Neuronal stem cell (in vitro differentiated cells): ENCODE measurements at regions not wholly inside any gene's neighbourhood (a gene's known extent, or its start where the extent isn't known, plus 50 kb on each side); places are given as distances from the start of the nearest gene placed in this dataset.

Experiments used
- DNase-seq: peaks from one replicate; pipeline ENCODE4 v3.0.0-alpha.2; 2013; ENCODE audit warnings: low spot score
- H2AFZ ChIP-seq: one replicate; pipeline ENCODE4 v1.6.1; 2013; ENCODE audit warnings: mild to moderate bottlenecking, low read length, inconsistent platforms
- H2AK5ac ChIP-seq: 2 replicates; pipeline ENCODE4 v1.6.1; 2013; ENCODE audit warnings: low read depth, mild to moderate bottlenecking, inconsistent platforms, low read length, moderate library complexity, mixed read lengths
- H2BK120ac ChIP-seq: 2 replicates; pipeline ENCODE4 v1.6.1; 2013; ENCODE audit warnings: low read depth, mild to moderate bottlenecking, inconsistent platforms, low read length, moderate library complexity, mixed read lengths
- H2BK12ac ChIP-seq: one replicate; pipeline ENCODE4 v1.6.1; 2013; ENCODE audit warnings: low read length, inconsistent platforms
- H2BK15ac ChIP-seq: 2 replicates; pipeline ENCODE4 v1.6.1; 2013; ENCODE audit warnings: mild to moderate bottlenecking, low read length, inconsistent platforms, mixed read lengths
- H2BK5ac ChIP-seq: one replicate; pipeline ENCODE4 v1.6.1; 2013; ENCODE audit warnings: inconsistent platforms, mild to moderate bottlenecking, low read length, moderate library complexity
- H3K14ac ChIP-seq: one replicate; pipeline ENCODE4 v1.6.1; 2013; ENCODE audit warnings: low read length, inconsistent platforms
- H3K18ac ChIP-seq: 2 replicates; pipeline ENCODE4 v1.6.1; 2013; ENCODE audit warnings: low read length, inconsistent platforms
- H3K23ac ChIP-seq: 2 replicates; pipeline ENCODE4 v1.6.1; 2013; ENCODE audit warnings: low read depth, mild to moderate bottlenecking, mixed read lengths, low read length, inconsistent platforms; ENCODE audit not compliant: poor library complexity
- H3K27ac ChIP-seq: replicated peaks from 3 replicates; pipeline ENCODE4 v1.5.1; 2013; ENCODE audit warnings: low read length, inconsistent platforms
- H3K27me3 ChIP-seq, 3 experiments: 2 replicates each; pipeline ENCODE4 v1.6.1; 2013; ENCODE audit warnings: low read length in 3 of 3, mild to moderate bottlenecking in 2 of 3, inconsistent platforms in 1 of 3, low read depth in 1 of 3, mixed read lengths in 1 of 3, moderate library complexity in 1 of 3; ENCODE audit not compliant: control insufficient read depth in 3 of 3, insufficient read depth in 3 of 3
- H3K36me3 ChIP-seq, 2 donors: replicated peaks in 1 of 2; 2 replicates each; pipeline ENCODE4 v1.6.1; 2013; ENCODE audit warnings: low read length in 2 of 2; ENCODE audit not compliant: control insufficient read depth in 2 of 2, insufficient read depth in 2 of 2
- H3K4ac ChIP-seq: 2 replicates; pipeline ENCODE4 v1.6.1; 2013; ENCODE audit warnings: inconsistent platforms, mild to moderate bottlenecking, low read length, moderate library complexity
- H3K4me1 ChIP-seq, 2 donors: 1 replicate in 1 of 2; 2 replicates in 1 of 2; pipeline ENCODE4 v1.6.1; 2013; ENCODE audit warnings: low read length in 2 of 2, low read depth in 1 of 2; ENCODE audit not compliant: control insufficient read depth in 2 of 2, insufficient read depth in 1 of 2
- H3K4me2 ChIP-seq: one replicate; pipeline ENCODE4 v1.6.1; 2013; ENCODE audit warnings: mild to moderate bottlenecking, low read length, inconsistent platforms; ENCODE audit not compliant: insufficient read depth, poor library complexity, severe bottlenecking
- H3K4me3 ChIP-seq, 2 donors: 2 replicates each; pipeline ENCODE4 v1.5.1; 2013; ENCODE audit warnings: low read length in 2 of 2, mild to moderate bottlenecking in 2 of 2, inconsistent platforms in 1 of 2, moderate library complexity in 1 of 2
- H3K79me1 ChIP-seq: one replicate; pipeline ENCODE4 v1.6.1; 2013; ENCODE audit warnings: low read depth, mild to moderate bottlenecking, inconsistent platforms, low read length, moderate library complexity
- H3K9ac ChIP-seq: one replicate; pipeline ENCODE4 v1.6.1; 2013; ENCODE audit warnings: mild to moderate bottlenecking, low read depth, low read length, inconsistent platforms; ENCODE audit not compliant: poor library complexity
- H3K9me3 ChIP-seq, 2 donors: replicated peaks in 1 of 2; 2 replicates each; pipeline versions ENCODE3 to v1.6.1; 2013; ENCODE audit warnings: low read length in 2 of 2, mild to moderate bottlenecking in 2 of 2, inconsistent platforms in 1 of 2, low read depth in 1 of 2, mixed read lengths in 1 of 2, moderate library complexity in 1 of 2; ENCODE audit not compliant: control insufficient read depth in 2 of 2, insufficient read depth in 1 of 2
- H4K8ac ChIP-seq: one replicate; pipeline ENCODE4 v1.6.1; 2013; ENCODE audit warnings: low read depth, mild to moderate bottlenecking, inconsistent platforms, low read length, moderate library complexity
- H4K91ac ChIP-seq: one replicate; pipeline ENCODE4 v1.6.1; 2013; ENCODE audit warnings: low read length, low read depth, mild to moderate bottlenecking, inconsistent platforms; ENCODE audit not compliant: poor library complexity
- WGBS, 2 donors: extraction: QIAGEN DNeasy Blood & Tissue Kit; methylation state at CpG; one replicate each; pipeline ENCODE4 v1.1.7; 2013; ENCODE audit warnings: missing lambda C conversion rate in 2 of 2, mixed read lengths in 1 of 2; ENCODE audit not compliant: insufficient read length in 2 of 2, insufficient replicate concordance in 1 of 2; ENCODE audit errors: extremely low coverage in 2 of 2; 5-methylcytosine and 5-hydroxymethylcytosine counted together

DNA sequence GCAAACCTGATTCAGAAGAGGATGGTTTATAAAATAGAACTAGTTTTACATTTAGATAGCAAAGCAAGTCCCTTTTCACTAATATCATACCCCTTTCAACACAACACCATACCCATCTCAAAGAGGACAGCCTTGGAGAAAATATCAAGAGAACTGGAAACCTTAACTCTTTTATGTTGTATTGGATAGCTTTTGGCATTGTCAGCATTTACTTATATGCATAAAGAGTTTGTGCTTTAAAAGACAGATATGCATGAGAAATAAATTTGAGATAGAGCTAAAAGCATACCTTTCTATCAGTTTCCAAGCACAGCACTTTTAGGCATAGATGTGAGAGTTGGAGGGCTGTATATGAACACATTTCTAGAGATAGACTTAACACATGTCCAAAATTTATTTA, 799.3 kb upstream of the ACO1 start:
- Histone ChIP-seq H2BK15ac (no peak overlapping the region), H2AFZ (no peak overlapping the region), H3K36me3 (no peaks in the 10 kb centered on the region), H3K9me3 (no peaks in the 10 kb centered on the region), H4K91ac (no peak overlapping the region), H3K4me3 (no peak overlapping the region), H3K79me1 (peaks cover 1% of the 10 kb centered on the region), H3K4me2 (no peak overlapping the region), H2BK120ac (no peak overlapping the region), H2BK12ac (no peak overlapping the region), H3K18ac (no peak overlapping the region), H3K27me3 (no peaks in the 10 kb centered on the region), H3K4me1 (no peaks in the 10 kb centered on the region), H3K27ac (no peak overlapping the region), H3K23ac (no peak overlapping the region), H3K14ac (no peak overlapping the region), H2AK5ac (no peak overlapping the region), H3K9ac (no peak overlapping the region), H2BK5ac (no peak overlapping the region), H4K8ac (no peak overlapping the region), H3K4ac (no peak overlapping the region)
- DNase-seq: no peak

DNA sequence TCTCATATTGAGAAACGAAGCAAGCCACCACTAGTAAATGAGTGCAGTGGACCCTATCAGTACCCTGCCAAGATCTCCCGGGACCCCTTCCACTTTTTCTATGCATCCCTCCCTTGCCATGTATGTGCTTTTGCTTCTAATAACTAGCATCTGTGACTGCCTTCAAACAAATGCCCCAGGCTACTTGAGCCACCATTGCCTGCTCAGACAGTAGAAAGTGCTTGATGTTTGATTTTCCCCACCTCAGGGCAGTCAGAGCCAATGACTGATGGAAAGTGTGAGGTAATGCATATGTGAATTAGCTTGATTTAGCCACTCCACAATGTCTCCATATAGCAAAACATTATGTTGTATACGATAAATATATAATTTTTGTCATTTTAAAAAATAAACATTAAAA, 797.3 kb upstream of the ACO1 start:
- DNase-seq: no peak
- Histone ChIP-seq H3K4ac (no peak overlapping the region), H3K9ac (no peak overlapping the region), H3K9me3 (no peaks in the 10 kb centered on the region), H3K4me3 (no peak overlapping the region), H4K8ac (no peak overlapping the region), H3K27ac (no peak overlapping the region), H2AFZ (no peak overlapping the region), H4K91ac (no peak overlapping the region), H3K23ac (no peak overlapping the region), H2BK5ac (no peak overlapping the region), H2AK5ac (no peak overlapping the region), H3K79me1 (peaks cover 1% of the 10 kb centered on the region), H2BK15ac (no peak overlapping the region), H3K14ac (no peak overlapping the region), H2BK12ac (no peak overlapping the region), H3K36me3 (no peaks in the 10 kb centered on the region), H3K4me1 (no peaks in the 10 kb centered on the region), H3K18ac (no peak overlapping the region), H3K4me2 (no peak overlapping the region), H2BK120ac (no peak overlapping the region), H3K27me3 (no peaks in the 10 kb centered on the region)
- WGBS, 2 donors: no CpG with 5 or more reads among the region's 3 CpGs

- Histone ChIP-seq H4K91ac (no peak overlapping the region), H3K27ac (no peak overlapping the region), H3K79me1 (peaks cover 1% of the 10 kb centered on the region), H2BK15ac (no peak overlapping the region), H2BK120ac (no peak overlapping the region), H3K23ac (no peak overlapping the region), H3K27me3 (no peaks in the 10 kb centered on the region), H3K36me3 (no peaks in the 10 kb centered on the region), H3K4me1 (no peaks in the 10 kb centered on the region), H4K8ac (no peak overlapping the region), H2AK5ac (no peak overlapping the region), H3K9ac (no peak overlapping the region), H2AFZ (no peak overlapping the region), H3K14ac (no peak overlapping the region), H2BK5ac (no peak overlapping the region), H3K9me3 (no peaks in the 10 kb centered on the region), H3K18ac (no peak overlapping the region), H3K4ac (no peak overlapping the region), H3K4me3 (no peak overlapping the region), H2BK12ac (no peak overlapping the region), H3K4me2 (no peak overlapping the region)
- WGBS, 2 donors: no CpG with 5 or more reads among the region's 4 CpGs
- DNase-seq: no peak
These were observed 796.4 kb upstream of the ACO1 start for GRCh38 chr9:31588006-31588405.

- H3K27ac ChIP-seq: no peak overlapping the region
- no peak overlapping the region for H3K23ac ChIP-seq
- no peak overlapping the region for H2BK15ac ChIP-seq
- no peak overlapping the region for H3K9ac ChIP-seq
- H4K8ac ChIP-seq: no peak overlapping the region
- H2BK120ac ChIP-seq: no peak overlapping the region
- no peak overlapping the region for H2BK5ac ChIP-seq
- H4K91ac ChIP-seq: no peak overlapping the region
- DNase-seq: no peak
- H3K14ac ChIP-seq: no peak overlapping the region
- no peaks in the 10 kb centered on the region for H3K36me3 ChIP-seq
- H3K4ac ChIP-seq: no peak overlapping the region
- no peak overlapping the region for H2AFZ ChIP-seq
- no peaks in the 10 kb centered on the region for H3K4me1 ChIP-seq
- H3K79me1 ChIP-seq: peaks cover 1% of the 10 kb centered on the region
- H3K18ac ChIP-seq: no peak overlapping the region
- no peaks in the 10 kb centered on the region for H3K9me3 ChIP-seq
- H3K4me3 ChIP-seq: no peak overlapping the region
- no peaks in the 10 kb centered on the region for H3K27me3 ChIP-seq
- no peak overlapping the region for H3K4me2 ChIP-seq
- no peak overlapping the region for H2BK12ac ChIP-seq
- H2AK5ac ChIP-seq: no peak overlapping the region
These were observed 795.7 kb upstream of the ACO1 start for GRCh38 chr9:31588756-31589155.
